IPS-18c (cell line): ENCODE measurements at regions not wholly inside any gene's neighbourhood (a gene's known extent, or its start where the extent isn't known, plus 50 kb on each side); places are given as distances from the start of the nearest gene placed in this dataset.
"Not testable (repeated sequence)": the region's sequence is repeated elsewhere in the genome, so short reads cannot be mapped to it uniquely, and the experiment has no call there.

Source experiments
- H3K4me3 ChIP-seq: 2 replicates; pipeline ENCODE4 v1.7.0; 2013; ENCODE audit warnings: low read depth, mild to moderate bottlenecking, low read length, moderate library complexity; ENCODE audit not compliant: insufficient read depth
- H3K9me3 ChIP-seq: one replicate; pipeline ENCODE4 v1.6.1; 2013; ENCODE audit warnings: mild to moderate bottlenecking, low read length, moderate library complexity; ENCODE audit not compliant: control insufficient read depth, insufficient read depth

- H3K4me3 ChIP-seq: no peak overlapping the region
These were observed 515.3 kb upstream of the NR5A2 start for GRCh38 chr1:199512037-199512710.

GRCh38 chr1:199515261-199515660 is 512.2 kb upstream of the NR5A2 start:
- no peaks in the 10 kb centered on the region for H3K9me3 ChIP-seq
- no peak overlapping the region for H3K4me3 ChIP-seq

More at GRCh38 chr1:199512037-199512710, 515.3 kb upstream of the NR5A2 start:
- no peaks in the 10 kb centered on the region for H3K9me3 ChIP-seq

- H3K4me3 ChIP-seq: no peak overlapping the region
- no peaks in the 10 kb centered on the region for H3K9me3 ChIP-seq
These were observed 505.2 kb upstream of the NR5A2 start for GRCh38 chr1:199522338-199522737.

GRCh38 chr1:199522936-199523335 is 504.6 kb upstream of the NR5A2 start:
- H3K4me3 ChIP-seq: no peak overlapping the region
- H3K9me3 ChIP-seq: no peaks in the 10 kb centered on the region

GRCh38 chr1:199529324-199529723 is 498.2 kb upstream of the NR5A2 start:
- peaks cover 2% of the 10 kb centered on the region for H3K9me3 ChIP-seq

GRCh38 chr1:199533361-199533760 is 494.1 kb upstream of the NR5A2 start:
- H3K9me3 ChIP-seq: peaks cover 11% of the 10 kb centered on the region

More at GRCh38 chr1:199529324-199529723, 498.2 kb upstream of the NR5A2 start:
- H3K4me3 ChIP-seq: no peak overlapping the region

GRCh38 chr1:199545780-199546179 is 481.7 kb upstream of the NR5A2 start:
- H3K9me3 ChIP-seq: no peaks in the 10 kb centered on the region
- no peak overlapping the region for H3K4me3 ChIP-seq

More at GRCh38 chr1:199533361-199533760, 494.1 kb upstream of the NR5A2 start:
- H3K4me3 ChIP-seq: not testable (repeated sequence)

GRCh38 chr1:199546323-199546722 is 481.2 kb upstream of the NR5A2 start:
- Histone ChIP-seq H3K9me3 (no peaks in the 10 kb centered on the region), H3K4me3 (no peak overlapping the region)

- Histone ChIP-seq H3K4me3 (no peak overlapping the region), H3K9me3 (no peaks in the 10 kb centered on the region)
These were observed 478.1 kb upstream of the NR5A2 start for GRCh38 chr1:199549421-199549820.

- no peak overlapping the region for H3K4me3 ChIP-seq
- H3K9me3 ChIP-seq: no peaks in the 10 kb centered on the region
These were observed 477.1 kb upstream of the NR5A2 start for GRCh38 chr1:199550199-199551065.

- Histone ChIP-seq H3K9me3 (no peaks in the 10 kb centered on the region), H3K4me3 (no peak overlapping the region)
These were observed 475.4 kb upstream of the NR5A2 start for GRCh38 chr1:199551967-199552565.

GRCh38 chr1:199553104-199553503 is 474.4 kb upstream of the NR5A2 start:
- H3K9me3 ChIP-seq: no peaks in the 10 kb centered on the region
- no peak overlapping the region for H3K4me3 ChIP-seq

GRCh38 chr1:199561334-199561733 is 466.2 kb upstream of the NR5A2 start:
- Histone ChIP-seq H3K9me3 (no peaks in the 10 kb centered on the region), H3K4me3 (no peak overlapping the region)

- no peaks in the 10 kb centered on the region for H3K9me3 ChIP-seq
- H3K4me3 ChIP-seq: no peak overlapping the region
These were observed 454.5 kb upstream of the NR5A2 start for GRCh38 chr1:199573047-199573446.

GRCh38 chr1:199574950-199575349 is 452.6 kb upstream of the NR5A2 start:
- no peak overlapping the region for H3K4me3 ChIP-seq
- no peaks in the 10 kb centered on the region for H3K9me3 ChIP-seq

GRCh38 chr1:199580300-199580699 is 447.2 kb upstream of the NR5A2 start:
- Histone ChIP-seq H3K9me3 (no peaks in the 10 kb centered on the region), H3K4me3 (no peak overlapping the region)

GRCh38 chr1:199585392-199585791 is 442.1 kb upstream of the NR5A2 start:
- H3K9me3 ChIP-seq: no peaks in the 10 kb centered on the region
- H3K4me3 ChIP-seq: no peak overlapping the region

GRCh38 chr1:199590708-199591107 is 436.8 kb upstream of the NR5A2 start:
- no peak overlapping the region for H3K4me3 ChIP-seq
- no peaks in the 10 kb centered on the region for H3K9me3 ChIP-seq
